ENCODE measurements at regions not wholly inside any gene's neighbourhood (a gene's known extent, or its start where the extent isn't known, plus 50 kb on each side); places are given as distances from the start of the nearest gene placed in this dataset.
"Not testable (repeated sequence)": the region's sequence is repeated elsewhere in the genome, so short reads cannot be mapped to it uniquely, and the experiment has no call there.

DNA sequence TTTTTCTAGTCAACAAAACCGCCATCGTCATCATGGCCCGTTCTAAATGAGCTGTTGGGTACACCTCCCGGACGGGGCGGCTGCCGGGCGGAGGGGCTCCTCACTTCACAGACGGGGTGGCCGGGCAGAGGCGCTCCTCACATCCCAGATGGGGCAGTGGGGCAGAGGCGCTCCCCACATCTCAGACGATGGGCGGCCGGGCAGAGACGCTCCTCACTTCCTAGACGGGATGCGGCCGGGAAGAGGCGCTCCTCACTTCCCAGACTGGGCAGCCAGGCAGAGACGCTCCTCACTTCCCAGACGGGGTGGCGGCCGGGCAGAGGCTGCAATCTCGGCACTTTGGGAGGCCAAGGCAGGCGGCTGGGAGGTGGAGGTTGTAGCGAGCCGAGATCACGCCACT, 250.7 kb upstream of the CNTN5 start:
- DNase-seq: not testable (repeated sequence)

GRCh38 chr11:98771791-98772190, 249.0 kb upstream of the CNTN5 start:
- DNase-seq: no peak

DNA sequence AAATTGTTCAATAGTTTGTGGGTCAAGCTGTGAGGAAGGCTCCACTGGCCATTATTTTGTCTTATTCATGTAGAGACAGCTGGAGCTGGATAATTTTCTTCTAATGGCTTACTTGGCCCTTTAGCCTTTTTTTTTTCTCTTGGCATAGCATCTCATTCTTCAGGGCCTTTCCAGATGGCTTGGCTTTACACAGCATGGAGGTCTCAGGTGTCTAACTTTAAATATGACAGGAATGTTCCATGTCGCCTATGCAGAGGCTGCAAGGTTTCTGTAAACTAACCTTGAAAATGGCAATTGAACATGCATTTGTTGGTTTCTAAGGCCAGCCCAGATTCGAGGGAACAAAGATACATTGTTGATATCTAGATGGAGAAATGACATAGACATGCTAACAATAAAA, 247.9 kb upstream of the CNTN5 start:
- no peak for DNase-seq

- no peak for DNase-seq
These were observed 227.5 kb upstream of the CNTN5 start for GRCh38 chr11:98793276-98793675.

DNA sequence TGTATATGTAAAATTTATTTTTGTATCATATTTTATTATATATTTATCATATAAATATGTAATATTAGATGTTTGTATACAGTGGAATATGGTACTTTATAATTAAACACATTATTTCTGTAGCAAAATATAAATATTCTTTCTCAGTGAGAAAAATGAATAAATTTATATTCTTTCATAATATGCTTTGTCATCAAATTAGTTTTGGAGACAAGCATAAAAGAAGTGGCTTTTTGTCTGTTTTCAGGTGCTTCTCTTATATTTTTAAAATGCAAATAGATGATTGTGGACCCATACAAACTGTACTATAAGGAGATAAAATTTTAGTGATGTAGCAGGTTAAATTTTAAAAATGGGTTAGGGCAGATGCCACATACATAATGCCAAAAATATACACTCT, 222.4 kb upstream of the CNTN5 start:
- DNase-seq: no peak

GRCh38 chr11:98800696-98801095, 220.1 kb upstream of the CNTN5 start:
- no peak for DNase-seq

GRCh38 chr11:98828986-98829708, 191.6 kb upstream of the CNTN5 start:
- DNase-seq: no peak

- no peak for DNase-seq
These were observed 190.8 kb upstream of the CNTN5 start for GRCh38 chr11:98829971-98830370.

GRCh38 chr11:98834776-98835175, 186.0 kb upstream of the CNTN5 start:
- no peak for DNase-seq

- no peak for DNase-seq
These were observed 185.4 kb upstream of the CNTN5 start for GRCh38 chr11:98835335-98835734.

DNA sequence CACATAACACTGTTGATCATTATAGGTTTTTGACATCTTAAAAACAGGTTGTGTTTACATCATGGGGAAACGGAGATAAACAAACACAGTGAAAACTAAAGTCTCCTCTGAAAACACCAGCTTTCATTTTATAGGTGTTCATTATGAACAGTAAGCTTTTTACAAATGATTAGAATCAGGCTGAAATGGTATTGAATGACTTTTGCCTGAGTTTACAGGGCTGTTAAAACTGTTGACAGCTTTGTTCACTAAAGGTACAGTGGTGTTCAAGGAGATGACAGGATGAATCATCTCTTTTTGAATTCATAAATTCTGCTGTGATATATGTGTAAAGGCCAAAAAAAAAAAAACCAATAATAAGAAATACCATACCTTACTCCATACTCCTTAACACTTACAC, 184.6 kb upstream of the CNTN5 start:
- DNase-seq: no peak

GRCh38 chr11:98842187-98842586, 178.6 kb upstream of the CNTN5 start:
- DNase-seq: no peak

DNA sequence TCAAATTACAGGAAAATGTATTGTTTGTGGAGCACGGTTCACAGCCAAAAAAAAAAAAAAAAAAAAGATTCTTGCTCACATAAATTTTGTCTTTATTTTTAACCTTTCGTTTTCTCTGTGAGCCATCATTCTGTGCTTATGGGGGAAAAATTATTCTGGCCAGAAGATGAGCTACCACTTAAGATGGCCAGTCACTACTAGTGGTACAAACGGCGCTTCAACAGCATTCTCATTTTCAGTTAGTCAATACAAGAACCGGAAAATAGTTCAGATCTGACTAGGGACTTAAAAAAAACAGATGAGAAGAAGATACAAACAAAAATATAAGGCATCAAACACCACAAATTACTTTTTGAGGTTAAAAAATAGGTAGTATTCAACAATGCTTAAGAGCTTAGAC, 158.6 kb upstream of the CNTN5 start:
- DNase-seq: no peak

GRCh38 chr11:98871690-98872089, 149.1 kb upstream of the CNTN5 start:
- DNase-seq: no peak

DNA sequence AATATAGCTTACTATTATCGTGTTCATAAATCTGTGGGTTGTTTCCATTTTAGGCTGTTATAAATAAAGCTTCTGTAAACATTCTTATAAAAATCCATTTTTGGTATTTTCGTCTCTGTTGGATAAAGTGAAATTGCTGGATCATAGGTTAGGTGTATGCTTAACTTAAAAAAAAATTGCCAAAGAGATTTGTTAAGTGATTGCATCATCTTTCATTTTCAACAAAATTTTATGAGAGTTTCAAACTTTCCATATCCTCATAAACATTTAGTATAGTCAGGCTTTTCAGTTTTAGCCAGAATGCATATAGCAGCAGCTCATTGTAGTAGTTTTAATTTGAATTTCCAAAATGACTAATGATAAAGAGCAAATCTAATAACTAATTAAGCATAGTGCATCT, 146.7 kb upstream of the CNTN5 start:
- DNase-seq: no peak

DNA sequence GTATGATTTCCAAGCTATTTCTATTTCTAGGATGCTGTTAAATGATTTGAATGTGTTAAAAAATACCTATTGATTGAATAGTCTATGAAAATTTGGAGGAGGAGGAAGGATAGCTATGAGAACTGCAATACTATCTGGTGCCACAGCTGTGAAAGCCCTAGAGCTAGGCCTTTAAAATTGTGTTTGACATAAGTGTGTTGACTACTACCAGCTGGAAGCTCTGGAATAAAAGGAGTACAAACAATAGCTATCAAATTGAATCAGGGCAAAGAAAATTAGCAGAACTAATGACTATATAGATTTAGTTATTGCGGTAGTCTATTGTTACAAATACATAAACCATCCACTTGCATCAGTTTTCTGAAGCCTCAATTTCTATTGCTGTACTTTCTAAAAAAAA, 124.8 kb upstream of the CNTN5 start:
- DNase-seq: no peak

DNA sequence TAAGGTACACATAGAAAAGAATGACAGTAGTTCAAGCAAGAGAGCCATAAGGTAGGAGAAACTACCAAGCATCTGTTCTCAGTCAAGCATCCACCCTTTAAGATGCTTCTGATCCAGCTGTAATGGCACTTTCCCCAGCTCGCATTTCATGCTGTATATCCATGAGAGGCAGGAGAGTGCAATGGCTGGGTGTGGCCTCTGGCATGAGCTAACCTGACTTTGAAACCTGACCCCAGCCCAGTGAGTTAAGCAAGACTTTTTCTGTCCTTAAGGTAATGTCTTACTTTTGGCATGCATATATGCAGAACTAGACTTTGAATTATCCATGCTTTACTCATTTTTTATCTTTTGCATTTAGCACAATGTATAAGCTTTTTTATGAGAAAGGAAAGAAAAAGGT, 79.8 kb upstream of the CNTN5 start:
- DNase-seq: no peak

DNA sequence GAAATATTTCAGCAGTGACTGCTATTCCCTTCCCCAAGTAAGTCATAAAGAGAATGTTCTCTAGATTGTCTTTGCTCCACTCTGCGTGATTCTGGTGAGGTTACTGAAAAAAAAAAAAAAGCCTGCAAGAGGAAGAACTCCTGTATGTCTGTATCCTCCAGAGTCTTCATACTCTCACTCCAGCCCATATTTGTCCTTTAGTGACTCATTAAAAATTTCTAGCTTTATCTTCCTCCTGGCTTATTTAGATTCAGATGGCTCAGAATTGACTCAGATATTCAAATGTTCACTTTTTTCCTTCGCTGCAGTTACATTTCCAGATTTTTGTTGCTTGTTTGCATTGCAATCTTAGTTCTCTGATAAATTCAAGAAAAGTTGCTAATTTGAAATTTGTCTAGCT, 76.3 kb upstream of the CNTN5 start:
- DNase-seq: no peak

- no peak for DNase-seq
These were observed 68.6 kb upstream of the CNTN5 start for GRCh38 chr11:98952107-98952506.

DNA sequence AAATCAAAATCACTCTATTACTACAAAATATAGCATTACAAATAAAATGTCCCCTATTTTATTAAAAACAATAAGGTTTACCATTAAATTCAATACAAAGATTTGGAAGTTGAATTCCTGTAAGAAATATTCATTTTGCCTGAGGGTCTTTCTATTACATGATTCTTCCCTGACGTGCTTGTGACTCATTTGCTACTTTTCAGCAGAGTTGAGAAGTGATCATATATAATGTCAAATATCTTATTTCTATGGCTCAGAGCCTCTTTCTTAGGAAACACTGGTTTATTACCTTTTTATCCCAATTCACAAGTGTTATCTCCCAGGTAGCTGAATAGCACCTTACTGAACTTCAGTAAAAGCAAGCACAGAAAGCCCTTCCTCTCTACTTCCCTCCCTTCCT, 65.2 kb upstream of the CNTN5 start:
- DNase-seq: no peak

- no peak for DNase-seq
These were observed 56.6 kb upstream of the CNTN5 start for GRCh38 chr11:98964146-98964545.

GRCh38 chr11:98965358-98965757, 55.4 kb upstream of the CNTN5 start:
- no peak for DNase-seq

- no peak for DNase-seq
These were observed 55.0 kb upstream of the CNTN5 start for GRCh38 chr11:98965775-98966174.

GRCh38 chr11:98967005-98967404, 53.7 kb upstream of the CNTN5 start:
- no peak for DNase-seq

Data from DMS79 (cell line).